T-cell (primary cell): ENCODE measurements at regions not wholly inside any gene's neighbourhood (a gene's known extent, or its start where the extent isn't known, plus 50 kb on each side); places are given as distances from the start of the nearest gene placed in this dataset.

Source experiments
- ATAC-seq, 4 experiments: fragments of 200-7000 bp in 3 of 4; fragments of 150-1000 bp in 1 of 4; cut with Tn5 transposase; replicated peaks in 1 of 4; 1 replicate in 3 of 4; 2 replicates in 1 of 4; pipeline ENCODE4 v1.10.0; 2021; ENCODE audit warnings: moderate library complexity in 3 of 4, mild to moderate bottlenecking in 2 of 4, moderate number of reproducible peaks in 1 of 4
- CTCF ChIA-PET, 2 donors: fragments of 300-600 bp; sonication (Branson Sonifier 250); formaldehyde crosslinking; loops; one replicate each; lab custom pipeline; 2022; ENCODE audit warnings: antibody characterized with exemption in 2 of 2; lab: Charles Lee
- POLR2A ChIA-PET, 2 donors: fragments of 300-600 bp; sonication (Branson Sonifier 250); formaldehyde crosslinking; loops; one replicate each; lab custom pipeline; 2022; ENCODE audit warnings: antibody characterized with exemption in 2 of 2; lab: Charles Lee
- DNase-seq, 35 experiments: peaks; one replicate each; pipeline versions ENCODE4 v3.0.0 to v3.0.0-alpha.2; 2013 to 2023
- H3K27ac ChIP-seq: one replicate; pipeline ENCODE4 v1.5.1; 2013; ENCODE audit warnings: low read length
- H3K27me3 ChIP-seq, 2 experiments: replicated peaks in 1 of 2; 1 replicate in 1 of 2; 2 replicates in 1 of 2; pipeline versions ENCODE4 v1.6.1 to v1.7.0; 2013; ENCODE audit warnings: low read length in 1 of 2, mixed read lengths in 1 of 2; ENCODE audit not compliant: control insufficient read depth in 2 of 2, insufficient read depth in 2 of 2; ENCODE audit errors: extremely low read depth in 1 of 2
- H3K36me3 ChIP-seq, 2 donors: 1 replicate in 1 of 2; 2 replicates in 1 of 2; pipeline versions ENCODE4 v1.6.1 to v1.7.0; 2013; ENCODE audit warnings: low read length in 1 of 2; ENCODE audit not compliant: control insufficient read depth in 2 of 2, insufficient read depth in 1 of 2; ENCODE audit errors: extremely low read depth in 1 of 2
- H3K4me1 ChIP-seq, 2 experiments: 1 replicate in 1 of 2; 2 replicates in 1 of 2; pipeline versions ENCODE4 v1.6.1 to v1.7.0; 2013; ENCODE audit warnings: low read length in 2 of 2, mixed read lengths in 1 of 2; ENCODE audit not compliant: insufficient read depth in 2 of 2, control insufficient read depth in 1 of 2; ENCODE audit errors: extremely low read depth in 1 of 2
- H3K4me3 ChIP-seq, 2 donors: 1 replicate in 1 of 2; 2 replicates in 1 of 2; pipeline versions ENCODE4 v1.5.1 to v1.7.0; 2013; ENCODE audit warnings: mild to moderate bottlenecking in 2 of 2, low read length in 1 of 2, moderate library complexity in 1 of 2; ENCODE audit not compliant: control insufficient read depth in 1 of 2; ENCODE audit errors: extremely low read depth in 1 of 2
- H3K9me3 ChIP-seq: 2 replicates; pipeline ENCODE4 v1.7.0; 2013
- H3K27ac Mint-ChIP-seq, 2 donors: one replicate each; pipeline ENCODE4 v1.8.0; 2020 to 2021; ENCODE audit warnings: mild to moderate bottlenecking in 2 of 2, mixed read lengths in 2 of 2
- H3K27me3 Mint-ChIP-seq, 2 donors: one replicate each; pipeline ENCODE4 v1.8.0; 2021 to 2022; ENCODE audit warnings: mixed read lengths in 2 of 2
- H3K36me3 Mint-ChIP-seq: one replicate; pipeline ENCODE4 v1.8.0; 2021; ENCODE audit warnings: mixed read lengths
- H3K4me1 Mint-ChIP-seq, 3 donors: one replicate each; pipeline ENCODE4 v1.8.0; 2020 to 2022; ENCODE audit warnings: mixed read lengths in 3 of 3, mild to moderate bottlenecking in 1 of 3
- H3K4me3 Mint-ChIP-seq, 3 donors: one replicate each; pipeline ENCODE4 v1.8.0; 2020 to 2022; ENCODE audit warnings: mild to moderate bottlenecking in 3 of 3, mixed read lengths in 3 of 3, moderate library complexity in 3 of 3
- H3K9me3 Mint-ChIP-seq, 3 donors: one replicate each; pipeline ENCODE4 v1.8.0; 2020 to 2022; ENCODE audit warnings: mixed read lengths in 3 of 3
- WGBS: methylation state at CpG from one replicate; pipeline ENCODE4 v1.1.5; 2013; ENCODE audit warnings: missing lambda C conversion rate; ENCODE audit not compliant: insufficient coverage; 5-methylcytosine and 5-hydroxymethylcytosine counted together

DNA sequence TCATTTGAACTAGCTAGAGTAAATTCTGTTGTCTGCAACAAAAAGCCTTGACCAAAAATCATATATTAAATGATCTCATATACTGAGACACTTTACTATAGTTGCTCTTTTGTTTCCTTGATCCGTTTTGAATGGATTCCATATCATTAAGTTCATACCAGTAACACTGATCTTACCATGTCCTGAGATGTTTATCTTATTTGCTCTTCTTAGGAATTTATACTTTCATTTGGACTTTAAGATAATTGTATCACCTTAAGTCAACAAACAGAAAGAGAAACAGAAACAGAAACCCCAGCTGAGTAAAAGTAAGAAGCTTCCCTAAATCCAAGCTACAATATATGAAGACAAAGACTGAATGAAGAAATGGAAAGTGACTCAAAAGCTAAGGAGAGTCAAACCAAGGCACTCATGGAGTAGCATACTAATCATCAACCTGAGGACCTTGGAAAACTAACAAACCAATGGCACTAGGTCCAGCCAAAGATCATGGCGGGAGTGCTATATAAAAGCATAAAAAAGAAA lies 106.5 kb upstream of the COX10 start:
- H3K27ac Mint-ChIP-seq, result no peak overlapping the region
- peaks cover 0 to 6% (median 6%) of the 10 kb centered on the region in 3 donors for H3K4me1 Mint-ChIP-seq
- H3K4me3 Mint-ChIP-seq, result no peak overlapping the region
- ATAC-seq, result no peak
- Histone ChIP-seq H3K9me3 (no peaks in the 10 kb centered on the region), H3K4me1 (no peaks in the 10 kb centered on the region), H3K27ac (no peak overlapping the region), H3K36me3 (no peaks in the 10 kb centered on the region), H3K27me3 (no peaks in the 10 kb centered on the region), H3K4me3 (no peak overlapping the region)
- no peaks in the 10 kb centered on the region for H3K9me3 Mint-ChIP-seq
- H3K27me3 Mint-ChIP-seq, result peaks cover 0 to 5% of the 10 kb centered on the region in 2 donors
- DNase-seq, result no peak
- no CpG with 5 or more reads among the region's 2 CpGs for WGBS
- ChIA-PET CTCF (no interaction called here), POLR2A (no interaction called here)
- peaks cover 7% of the 10 kb centered on the region for H3K36me3 Mint-ChIP-seq

DNA sequence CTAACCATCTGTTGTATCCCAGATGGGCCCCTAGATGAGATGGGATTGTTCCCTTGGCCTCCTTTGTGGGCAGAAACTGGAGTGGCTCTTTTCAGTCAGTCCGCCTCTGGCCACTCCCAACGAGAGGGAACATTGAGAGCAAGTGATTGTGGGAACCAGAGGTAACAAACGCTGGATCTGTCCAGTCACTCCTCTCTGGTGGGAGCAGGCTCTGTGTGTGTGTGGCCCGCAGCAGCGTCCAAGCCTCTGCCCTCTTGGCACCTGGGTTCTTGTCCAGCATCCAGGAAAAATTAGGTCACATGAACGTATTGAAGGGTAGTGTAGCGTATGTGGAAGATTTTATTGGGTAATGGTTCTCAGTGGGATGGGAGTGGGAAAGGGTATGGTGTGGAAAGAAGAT lies 101.9 kb upstream of the COX10 start:
- Mint-ChIP-seq H3K27me3 (no peaks in the 10 kb centered on the region), H3K36me3 (no peaks in the 10 kb centered on the region), H3K27ac (no peak overlapping the region), H3K9me3 (no peaks in the 10 kb centered on the region), H3K4me1 (peaks cover 0 to 9% (median 5%) of the 10 kb centered on the region in 3 donors), H3K4me3 (no peak overlapping the region)
- no peaks in the 10 kb centered on the region for H3K36me3 ChIP-seq
- POLR2A ChIA-PET, result no interaction called here
- no peaks in the 10 kb centered on the region for H3K27me3 ChIP-seq
- H3K27ac ChIP-seq, result no peak overlapping the region
- H3K4me1 ChIP-seq, result no peaks in the 10 kb centered on the region
- CTCF ChIA-PET, result no interaction called here
- DNase-seq (no peak), ATAC-seq (no peak)
- 99% methylated on average over 7 of the region's 7 CpGs for WGBS
- no peaks in the 10 kb centered on the region for H3K9me3 ChIP-seq
- H3K4me3 ChIP-seq, result no peak overlapping the region

DNA sequence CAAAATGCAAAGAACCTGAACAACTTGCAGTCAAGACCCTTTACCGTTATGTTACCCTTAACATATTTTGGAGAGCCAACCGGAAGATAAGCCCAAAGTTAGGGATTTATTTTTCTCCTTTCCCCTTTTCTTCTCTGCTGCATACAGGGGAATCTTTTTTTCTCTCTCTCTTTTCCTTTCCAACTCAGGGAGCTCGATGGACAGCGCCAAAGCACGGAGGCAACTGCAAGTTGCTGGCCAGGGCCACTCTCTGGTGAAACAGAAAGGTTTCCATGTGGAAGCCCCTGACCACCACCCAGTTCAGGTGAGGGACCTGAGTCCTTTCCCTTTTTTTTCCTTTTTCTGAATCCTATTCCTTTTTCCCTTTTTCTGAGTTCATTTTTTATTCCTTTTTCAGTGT lies 98.8 kb upstream of the COX10 start:
- Mint-ChIP-seq H3K36me3 (peaks cover 4% of the 10 kb centered on the region), H3K27ac (no peak overlapping the region), H3K4me3 (no peak overlapping the region), H3K9me3 (no peaks in the 10 kb centered on the region), H3K27me3 (no peaks in the 10 kb centered on the region), H3K4me1 (peaks cover 0 to 3% (median 0%) of the 10 kb centered on the region in 3 donors)
- Histone ChIP-seq H3K9me3 (no peaks in the 10 kb centered on the region), H3K36me3 (no peaks in the 10 kb centered on the region), H3K4me1 (no peaks in the 10 kb centered on the region), H3K27ac (no peak overlapping the region), H3K4me3 (no peak overlapping the region), H3K27me3 (no peaks in the 10 kb centered on the region)
- DNase-seq (no peak), ATAC-seq (no peak)
- 100% methylated on average over 4 of the region's 5 CpGs for WGBS
- CTCF ChIA-PET, result no interaction called here
- POLR2A ChIA-PET, result no interaction called here

DNA sequence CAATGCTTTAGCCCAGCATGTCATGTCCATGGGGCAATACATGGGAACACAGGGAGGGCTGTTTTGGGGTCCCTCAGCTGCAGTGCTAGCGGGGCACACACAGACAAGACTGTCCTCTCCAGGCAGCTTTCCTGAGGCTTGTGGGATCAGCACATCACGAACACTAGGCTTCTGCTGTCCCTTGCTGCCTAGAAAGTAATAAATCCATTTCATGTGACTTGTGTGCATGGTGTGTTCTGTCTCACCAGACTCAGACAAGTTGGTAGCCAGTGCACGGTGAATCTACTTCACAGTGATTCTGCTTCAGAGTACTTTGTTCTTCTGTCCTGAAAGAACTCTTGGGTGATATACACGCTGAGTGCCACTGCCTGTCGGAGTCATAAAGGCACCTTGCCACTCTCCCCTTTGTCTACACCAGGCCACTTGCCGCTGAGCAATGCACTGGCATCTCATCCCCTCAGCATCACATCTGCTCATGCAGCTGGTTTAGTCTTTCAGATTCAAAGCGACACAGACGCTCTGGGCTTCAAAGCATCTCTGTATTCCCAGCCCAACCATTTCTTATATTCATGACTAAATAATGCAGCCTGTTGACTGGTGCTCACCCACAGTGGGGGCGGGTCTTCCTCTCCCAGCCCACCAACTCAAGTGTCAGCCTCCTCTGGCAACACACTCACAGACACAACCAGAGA lies 95.2 kb upstream of the COX10 start:
- H3K27ac ChIP-seq, result no peak overlapping the region
- Mint-ChIP-seq H3K27me3 (no peaks in the 10 kb centered on the region), H3K27ac (no peak overlapping the region), H3K4me1 (peaks cover 0 to 3% (median 0%) of the 10 kb centered on the region in 3 donors), H3K4me3 (no peak overlapping the region), H3K9me3 (no peaks in the 10 kb centered on the region), H3K36me3 (peaks cover 13% of the 10 kb centered on the region)
- H3K36me3 ChIP-seq, result no peaks in the 10 kb centered on the region
- DNase-seq (no peak), ATAC-seq (no peak)
- H3K27me3 ChIP-seq, result no peaks in the 10 kb centered on the region
- no peaks in the 10 kb centered on the region for H3K4me1 ChIP-seq
- ChIA-PET CTCF (no interaction called here), POLR2A (no interaction called here)
- WGBS, result 86% methylated on average over 9 of the region's 9 CpGs
- H3K4me3 ChIP-seq, result no peak overlapping the region
- H3K9me3 ChIP-seq, result no peaks in the 10 kb centered on the region

DNA sequence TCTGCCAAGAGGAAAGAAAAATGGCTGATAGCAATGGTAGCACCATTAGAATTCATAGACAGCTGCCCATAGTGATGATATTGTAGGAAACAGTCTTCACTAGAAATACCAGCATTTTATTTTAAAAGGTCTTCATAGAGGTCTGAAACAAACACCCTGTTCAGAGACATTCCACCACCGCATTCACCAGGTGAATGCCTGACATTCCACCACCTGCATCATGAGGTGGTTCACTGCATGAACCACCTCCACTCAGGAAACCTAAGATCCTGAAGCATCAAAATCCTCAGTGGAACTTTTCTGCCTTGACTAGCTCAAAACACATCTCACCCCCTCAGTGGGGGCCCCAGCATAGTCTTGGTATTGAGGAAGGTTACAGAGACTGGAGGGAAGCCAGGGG lies 91.5 kb upstream of the COX10 start:
- ATAC-seq (no peak), DNase-seq (no peak)
- Mint-ChIP-seq H3K27ac (no peak overlapping the region), H3K9me3 (no peaks in the 10 kb centered on the region), H3K4me3 (no peak overlapping the region), H3K4me1 (no peaks in the 10 kb centered on the region), H3K27me3 (no peaks in the 10 kb centered on the region), H3K36me3 (peaks cover 33% of the 10 kb centered on the region)
- no peaks in the 10 kb centered on the region for H3K9me3 ChIP-seq
- WGBS, result 100% methylated on average over 1 of the region's 1 CpG
- no peak overlapping the region for H3K4me3 ChIP-seq
- H3K27ac ChIP-seq, result no peak overlapping the region
- ChIA-PET CTCF (no interaction called here), POLR2A (no interaction called here)
- H3K4me1 ChIP-seq, result no peaks in the 10 kb centered on the region
- no peaks in the 10 kb centered on the region for H3K27me3 ChIP-seq
- H3K36me3 ChIP-seq, result no peaks in the 10 kb centered on the region

DNA sequence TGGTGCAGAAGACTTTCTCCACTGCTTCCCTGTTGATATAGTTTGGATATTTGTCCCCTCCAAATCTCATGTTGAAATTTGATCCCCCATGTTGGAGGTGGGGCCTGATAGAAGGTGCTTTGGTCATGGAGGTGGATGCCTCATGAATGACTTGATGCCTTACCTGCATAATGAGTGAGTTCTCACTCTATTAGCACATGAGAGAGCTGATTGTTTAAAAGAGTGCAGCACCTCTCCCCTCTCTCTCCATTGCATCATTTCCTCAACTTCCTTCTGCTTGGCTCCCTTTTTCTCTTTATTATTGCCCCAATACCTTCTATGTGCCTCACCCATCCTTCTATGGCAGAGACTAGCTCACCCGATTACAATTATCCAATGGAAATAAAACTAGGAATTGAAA lies 90.8 kb upstream of the COX10 start:
- H3K27me3 ChIP-seq, result no peaks in the 10 kb centered on the region
- H3K4me3 Mint-ChIP-seq, result no peak overlapping the region
- no peaks in the 10 kb centered on the region for H3K4me1 Mint-ChIP-seq
- no peaks in the 10 kb centered on the region for H3K9me3 ChIP-seq
- H3K27ac Mint-ChIP-seq, result no peak overlapping the region
- H3K4me3 ChIP-seq, result no peak overlapping the region
- no peak for DNase-seq
- H3K4me1 ChIP-seq, result no peaks in the 10 kb centered on the region
- no peaks in the 10 kb centered on the region for H3K9me3 Mint-ChIP-seq
- CTCF ChIA-PET, result no interaction called here
- H3K36me3 ChIP-seq, result no peaks in the 10 kb centered on the region
- no peaks in the 10 kb centered on the region for H3K27me3 Mint-ChIP-seq
- no CpG with 5 or more reads among the region's 1 CpG for WGBS
- no peak for ATAC-seq
- H3K36me3 Mint-ChIP-seq, result peaks cover 35% of the 10 kb centered on the region
- no peak overlapping the region for H3K27ac ChIP-seq
- POLR2A ChIA-PET, result no interaction called here
